Common myeloid progenitor, CD34-positive (primary cell): ENCODE measurements at regions not wholly inside any gene's neighbourhood (a gene's known extent, or its start where the extent isn't known, plus 50 kb on each side); places are given as distances from the start of the nearest gene placed in this dataset.

ENCODE experiments used
- CTCF ChIA-PET: fragments of 350-600 bp; sonication (Branson Sonifier 250); formaldehyde crosslinking; loops from one replicate; lab custom pipeline; 2021; ENCODE audit warnings: antibody characterized with exemption; lab: Charles Lee
- POLR2A ChIA-PET: fragments of 350-600 bp; sonication (Branson Sonifier 250); formaldehyde crosslinking; loops from one replicate; lab custom pipeline; 2021; ENCODE audit warnings: antibody characterized with exemption; lab: Charles Lee
- DNase-seq, 3 donors: peaks; one replicate each; pipeline versions ENCODE4 v3.0.0 to v3.0.0-alpha.2; 2013
- H3K27ac ChIP-seq, 2 experiments: 1 replicate in 1 of 2; 2 replicates in 1 of 2; pipeline ENCODE4 v1.7.0; 2013; ENCODE audit warnings: inconsistent platforms in 2 of 2, low read length in 2 of 2, mild to moderate bottlenecking in 2 of 2, low read depth in 1 of 2, moderate library complexity in 1 of 2; ENCODE audit not compliant: severe bottlenecking in 2 of 2, insufficient read depth in 1 of 2, poor library complexity in 1 of 2
- H3K27me3 ChIP-seq, 5 experiments: replicated peaks in 2 of 5; 1 replicate in 3 of 5; 2 replicates in 2 of 5; pipeline versions ENCODE4 v1.6.1 to v1.7.0; 2013; ENCODE audit warnings: low read length in 4 of 5, mild to moderate bottlenecking in 2 of 5, moderate library complexity in 2 of 5, inconsistent platforms in 1 of 5; ENCODE audit not compliant: insufficient read depth in 5 of 5, control insufficient read depth in 4 of 5
- H3K36me3 ChIP-seq, 4 experiments: 1 replicate in 2 of 4; 2 replicates in 2 of 4; pipeline versions ENCODE4 v1.6.1 to v1.7.0; 2013; ENCODE audit warnings: low read length in 3 of 4, control low read depth in 1 of 4, mild to moderate bottlenecking in 1 of 4; ENCODE audit not compliant: control insufficient read depth in 4 of 4, insufficient read depth in 4 of 4
- H3K4me1 ChIP-seq, 4 experiments: 1 replicate in 3 of 4; 2 replicates in 1 of 4; pipeline versions ENCODE4 v1.6.1 to v1.7.1; 2013; ENCODE audit warnings: low read length in 3 of 4, mild to moderate bottlenecking in 3 of 4, control low read depth in 1 of 4, inconsistent platforms in 1 of 4, moderate library complexity in 1 of 4; ENCODE audit not compliant: control insufficient read depth in 4 of 4, insufficient read depth in 4 of 4; ENCODE audit errors: control extremely low read depth in 1 of 4
- H3K4me3 ChIP-seq, 7 experiments: 1 replicate in 4 of 7; 2 replicates in 3 of 7; pipeline versions ENCODE4 v1.5.1 to v1.7.0; 2013; ENCODE audit warnings: mild to moderate bottlenecking in 7 of 7, low read length in 6 of 7, moderate library complexity in 6 of 7, inconsistent platforms in 2 of 7, low read depth in 2 of 7, control low read depth in 1 of 7; ENCODE audit not compliant: insufficient read depth in 4 of 7, control insufficient read depth in 1 of 7; ENCODE audit errors: extremely low read depth in 1 of 7
- H3K9me3 ChIP-seq, 5 experiments: 1 replicate in 4 of 5; 2 replicates in 1 of 5; pipeline versions ENCODE4 v1.6.1 to v1.7.1; 2013; ENCODE audit warnings: low read length in 4 of 5, mild to moderate bottlenecking in 2 of 5, inconsistent platforms in 1 of 5, low read depth in 1 of 5, moderate library complexity in 1 of 5; ENCODE audit not compliant: control insufficient read depth in 4 of 5, insufficient read depth in 2 of 5; ENCODE audit errors: control extremely low read depth in 1 of 5
- WGBS: methylation state at CpG from one replicate; pipeline ENCODE4 v1.1.5; 2013; ENCODE audit not compliant: insufficient coverage; 5-methylcytosine and 5-hydroxymethylcytosine counted together

DNA sequence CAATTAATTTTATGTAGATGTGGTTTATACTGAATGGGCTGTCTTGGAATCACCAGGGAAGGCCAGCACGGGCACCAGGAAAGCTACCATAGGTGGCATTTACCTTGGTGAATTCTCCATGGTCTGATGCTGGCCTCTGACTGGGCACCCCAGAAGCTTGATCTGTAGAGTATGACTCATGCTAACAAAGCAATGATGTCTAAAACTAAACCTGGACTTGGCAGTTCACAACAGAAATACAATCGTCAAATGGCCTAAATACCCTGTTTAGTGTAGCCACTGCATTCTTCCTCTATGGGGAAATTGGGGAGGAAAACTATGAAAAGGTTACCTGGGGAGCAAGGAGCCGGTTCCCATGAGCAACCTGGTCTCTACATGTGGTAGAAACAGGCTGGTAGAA lies 98.0 kb downstream of the ATPSCKMT start:
- no peak overlapping the region for H3K4me3 ChIP-seq
- ChIA-PET CTCF (no interaction called here), POLR2A (no interaction called here)
- peaks cover 0 to 2% (median 0%) of the 10 kb centered on the region in 5 experiments for H3K27me3 ChIP-seq
- no peak overlapping the region for H3K27ac ChIP-seq
- DNase-seq, result no peak
- H3K9me3 ChIP-seq, result no peaks in the 10 kb centered on the region
- no peaks in the 10 kb centered on the region for H3K36me3 ChIP-seq
- H3K4me1 ChIP-seq, result no peaks in the 10 kb centered on the region
- WGBS, result 100% methylated on average over 3 of the region's 3 CpGs

- no peak for DNase-seq
- Histone ChIP-seq H3K27me3 (peaks cover 0 to 2% (median 0%) of the 10 kb centered on the region in 5 experiments), H3K36me3 (no peaks in the 10 kb centered on the region), H3K4me1 (no peaks in the 10 kb centered on the region), H3K9me3 (no peaks in the 10 kb centered on the region), H3K27ac (no peak overlapping the region), H3K4me3 (no peak overlapping the region)
- 84% methylated on average over 9 of the region's 12 CpGs for WGBS
- CTCF ChIA-PET, result no interaction called here
- POLR2A ChIA-PET, result no interaction called here
Observed at GRCh38 chr5:10149911-10150310, 99.8 kb downstream of the ATPSCKMT start.

DNA sequence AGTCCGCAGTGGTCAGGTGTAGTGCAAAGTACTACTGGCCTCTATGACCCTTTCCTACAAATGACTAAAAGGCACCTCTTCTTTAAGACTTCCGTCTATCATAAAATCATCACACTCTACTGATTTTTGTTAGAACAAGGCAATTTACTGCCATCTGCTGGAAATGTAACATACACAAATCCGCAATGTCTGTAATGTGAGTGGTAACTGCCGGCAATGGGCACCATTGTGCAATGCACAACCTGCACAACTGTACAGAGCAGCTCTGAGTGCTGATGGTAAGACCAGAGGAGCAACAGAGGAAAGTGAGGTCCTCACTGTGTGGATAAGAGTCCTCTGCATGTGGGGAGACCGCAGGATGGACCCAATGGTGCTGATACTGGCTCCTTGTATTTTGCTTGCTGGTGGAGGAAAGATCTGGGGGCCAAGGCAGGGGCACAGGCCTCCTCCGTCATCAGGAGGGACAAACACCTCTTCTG lies 103.7 kb downstream of the ATPSCKMT start:
- no peak overlapping the region for H3K27ac ChIP-seq
- no peaks in the 10 kb centered on the region for H3K9me3 ChIP-seq
- ChIA-PET CTCF (no interaction called here), POLR2A (interaction anchor here (0.7 kb wide), 1 partner anchor 1857 kb away, joined by 3 read pairs; no protein-coding TSS in a partner anchor)
- H3K4me1 ChIP-seq, result no peaks in the 10 kb centered on the region
- 91% methylated on average over 6 of the region's 6 CpGs for WGBS
- no peaks in the 10 kb centered on the region for H3K36me3 ChIP-seq
- DNase-seq, result no peak
- H3K27me3 ChIP-seq, result peaks cover 0 to 2% (median 0%) of the 10 kb centered on the region in 5 experiments
- no peak overlapping the region for H3K4me3 ChIP-seq

- Histone ChIP-seq H3K4me3 (no peak overlapping the region), H3K9me3 (no peaks in the 10 kb centered on the region), H3K4me1 (no peaks in the 10 kb centered on the region), H3K27me3 (peaks cover 0 to 2% (median 0%) of the 10 kb centered on the region in 5 experiments), H3K36me3 (no peaks in the 10 kb centered on the region), H3K27ac (no peak overlapping the region)
- POLR2A ChIA-PET, result no interaction called here
- 100% methylated on average over 1 of the region's 3 CpGs for WGBS
- CTCF ChIA-PET, result no interaction called here
- no peak for DNase-seq
Observed at GRCh38 chr5:10144040-10144439, 105.6 kb downstream of the ATPSCKMT start.

GRCh38 chr5:10140195-10140973 lies 109.3 kb downstream of the ATPSCKMT start:
- POLR2A ChIA-PET, result no interaction called here
- 100% methylated on average over 2 of the region's 5 CpGs for WGBS

GRCh38 chr5:10138395-10139057 lies 111.2 kb downstream of the ATPSCKMT start:
- no peak for DNase-seq
- no peak overlapping the region for H3K27ac ChIP-seq
- peaks cover 0 to 2% (median 0%) of the 10 kb centered on the region in 5 experiments for H3K9me3 ChIP-seq
- H3K4me1 ChIP-seq, result no peaks in the 10 kb centered on the region
- 95% methylated on average over 18 of the region's 18 CpGs for WGBS
- no peak overlapping the region for H3K4me3 ChIP-seq
- CTCF ChIA-PET, result no interaction called here
- no peaks in the 10 kb centered on the region for H3K27me3 ChIP-seq
- POLR2A ChIA-PET, result no interaction called here
- no peaks in the 10 kb centered on the region for H3K36me3 ChIP-seq

More at GRCh38 chr5:10140195-10140973, 109.3 kb downstream of the ATPSCKMT start:
- H3K4me3 ChIP-seq, result no peak overlapping the region
- no peaks in the 10 kb centered on the region for H3K36me3 ChIP-seq
- CTCF ChIA-PET, result no interaction called here
- no peak overlapping the region for H3K27ac ChIP-seq
- no peak for DNase-seq
- H3K4me1 ChIP-seq, result no peaks in the 10 kb centered on the region
- no peaks in the 10 kb centered on the region for H3K27me3 ChIP-seq
- peaks cover 0 to 2% (median 0%) of the 10 kb centered on the region in 5 experiments for H3K9me3 ChIP-seq

DNA sequence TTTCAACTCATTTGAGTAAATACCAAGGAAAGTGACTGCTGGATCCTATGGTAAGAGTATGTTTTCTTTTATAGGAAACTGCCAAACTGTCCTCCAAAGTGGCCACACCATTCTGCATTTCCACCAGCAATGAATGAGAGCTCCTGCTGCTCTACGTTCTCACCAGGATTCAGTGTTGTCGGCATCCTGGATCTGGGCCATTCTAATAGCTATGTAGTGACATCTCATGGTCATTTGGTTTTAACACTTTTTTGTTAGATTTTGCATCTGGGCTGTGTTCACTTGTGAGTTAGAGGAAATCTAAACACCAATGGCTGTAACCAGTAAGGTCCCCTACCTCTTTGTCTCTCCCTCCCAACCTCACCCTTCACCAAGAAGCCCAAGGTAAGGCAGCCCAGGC lies 115.9 kb downstream of the ATPSCKMT start:
- Histone ChIP-seq H3K27ac (no peak overlapping the region), H3K27me3 (no peaks in the 10 kb centered on the region), H3K4me1 (no peaks in the 10 kb centered on the region), H3K9me3 (peaks cover 0 to 2% (median 0%) of the 10 kb centered on the region in 5 experiments), H3K4me3 (no peak overlapping the region), H3K36me3 (no peaks in the 10 kb centered on the region)
- ChIA-PET POLR2A (no interaction called here), CTCF (no interaction called here)
- WGBS, result 68% methylated on average over 2 of the region's 2 CpGs
- DNase-seq, result no peak
